Smooth muscle cell (in vitro differentiated cells): ENCODE measurements at regions not wholly inside any gene's neighbourhood (a gene's known extent, or its start where the extent isn't known, plus 50 kb on each side); places are given as distances from the start of the nearest gene placed in this dataset.

Experiments
- DNase-seq: peaks from one replicate; lab custom pipeline; 2025; ENCODE audit not compliant: unreplicated experiment; lab: John Stamatoyannopoulos, UW
- H2AFZ ChIP-seq: fragments of 200-600 bp; sonication (generic); 2 replicates; pipeline ENCODE4 v1.6.0; 2016; ENCODE audit warnings: antibody characterized with exemption, low read depth, mild to moderate bottlenecking
- H3F3A ChIP-seq: fragments of 200-600 bp; sonication (generic); 2 replicates; pipeline ENCODE4 v1.6.0; 2017; ENCODE audit warnings: antibody characterized with exemption, low read depth
- H3K27ac ChIP-seq: fragments of 200-600 bp; sonication (generic); 2 replicates; pipeline ENCODE4 v1.5.1; 2016; ENCODE audit warnings: low read depth, mild to moderate bottlenecking
- H3K27me3 ChIP-seq: fragments of 200-600 bp; sonication (generic); 2 replicates; pipeline ENCODE4 v1.6.1; 2016; ENCODE audit warnings: low read depth, mild to moderate bottlenecking
- H3K36me3 ChIP-seq: fragments of 200-600 bp; sonication (generic); 2 replicates; pipeline ENCODE4 v1.5.1; 2016; ENCODE audit warnings: low read depth
- H3K4me1 ChIP-seq: fragments of 200-600 bp; sonication (generic); 2 replicates; pipeline ENCODE4 v1.5.1; 2016; ENCODE audit warnings: low read depth
- H3K4me2 ChIP-seq: fragments of 200-600 bp; sonication (generic); 2 replicates; pipeline ENCODE4 v1.6.0; 2016; ENCODE audit warnings: mild to moderate bottlenecking
- H3K4me3 ChIP-seq: fragments of 200-600 bp; sonication (generic); 2 replicates; pipeline ENCODE4 v1.5.1; 2016; ENCODE audit warnings: mild to moderate bottlenecking
- H3K79me2 ChIP-seq: fragments of 200-600 bp; sonication (generic); 2 replicates; pipeline ENCODE4 v1.6.0; 2016; ENCODE audit warnings: low read depth, mild to moderate bottlenecking
- H3K9ac ChIP-seq: fragments of 200-600 bp; sonication (generic); 2 replicates; pipeline ENCODE4 v1.6.0; 2016; ENCODE audit warnings: low read depth
- H3K9me3 ChIP-seq: fragments of 200-600 bp; sonication (generic); replicated peaks from 2 replicates; pipeline ENCODE4 v1.5.1; 2016; ENCODE audit warnings: low read depth
- H4K20me1 ChIP-seq: fragments of 200-600 bp; sonication (generic); 2 replicates; pipeline ENCODE4 v1.6.0; 2016; ENCODE audit warnings: low read depth
- CTCF ChIP-seq: fragments of 200-600 bp; sonication (generic); IDR thresholded peaks from 2 replicates; pipeline ENCODE4 v1.5.1; 2017; ENCODE audit warnings: borderline replicate concordance, mild to moderate bottlenecking, antibody characterized with exemption; ENCODE audit not compliant: insufficient read depth, poor library complexity, severe bottlenecking
- WGBS: methylation state at CpG from one replicate; pipeline ENCODE4 v1.1.7; 2016; ENCODE audit warnings: low lambda C conversion rate; 5-methylcytosine and 5-hydroxymethylcytosine counted together

- Histone ChIP-seq H3K36me3 (peaks cover 2% of the 10 kb centered on the region), H3K27me3 (no peaks in the 10 kb centered on the region), H4K20me1 (peaks cover 2% of the 10 kb centered on the region), H3K4me2 (peak overlapping the region; percentile 5), H3K4me3 (no peak overlapping the region), H3K27ac (peak overlapping the region; percentile 22), H3F3A (peaks cover 8% of the 10 kb centered on the region), H3K9ac (no peak overlapping the region), H3K4me1 (no peaks in the 10 kb centered on the region), H3K9me3 (no peaks in the 10 kb centered on the region), H2AFZ (no peak overlapping the region), H3K79me2 (peaks cover 30% of the 10 kb centered on the region)
- DNase-seq: no peak
- WGBS: 71% methylated on average over 3 of the region's 3 CpGs
- no peak for TF ChIP-seq CTCF
These were observed 142.7 kb downstream of the SIPA1L2 start for GRCh38 chr1:232487236-232487635.

- Histone ChIP-seq H3K4me1 (no peaks in the 10 kb centered on the region), H3K4me3 (no peak overlapping the region), H3K36me3 (peaks cover 2% of the 10 kb centered on the region), H3K9me3 (no peaks in the 10 kb centered on the region), H4K20me1 (peaks cover 2% of the 10 kb centered on the region), H3F3A (peaks cover 8% of the 10 kb centered on the region), H3K4me2 (peak overlapping the region; percentile 5), H3K27me3 (no peaks in the 10 kb centered on the region), H3K9ac (no peak overlapping the region), H3K79me2 (peaks cover 24% of the 10 kb centered on the region), H2AFZ (no peak overlapping the region), H3K27ac (peak overlapping the region; percentile 22)
- no peak for TF ChIP-seq CTCF
- WGBS: 70% methylated on average over 2 of the region's 2 CpGs
- DNase-seq: no peak
These were observed 143.3 kb downstream of the SIPA1L2 start for GRCh38 chr1:232486454-232487207.

GRCh38 chr1:232486006-232486405, 143.9 kb downstream of the SIPA1L2 start:
- Histone ChIP-seq H3K27ac (peak overlapping the region; percentile 22), H3K36me3 (no peaks in the 10 kb centered on the region), H3K79me2 (peaks cover 21% of the 10 kb centered on the region), H4K20me1 (peaks cover 2% of the 10 kb centered on the region), H3K4me3 (no peak overlapping the region), H3K4me2 (no peak overlapping the region), H2AFZ (no peak overlapping the region), H3K9me3 (no peaks in the 10 kb centered on the region), H3K9ac (no peak overlapping the region), H3F3A (peaks cover 8% of the 10 kb centered on the region), H3K27me3 (no peaks in the 10 kb centered on the region), H3K4me1 (no peaks in the 10 kb centered on the region)
- no peak for DNase-seq
- TF ChIP-seq CTCF: no peak
- 81% methylated on average over 5 of the region's 5 CpGs for WGBS

- H3K27ac ChIP-seq: no peak overlapping the region
- H3F3A ChIP-seq: peaks cover 8% of the 10 kb centered on the region
- no peaks in the 10 kb centered on the region for H3K27me3 ChIP-seq
- no peak overlapping the region for H3K9ac ChIP-seq
- TF ChIP-seq CTCF: no peak
- no peak overlapping the region for H3K4me3 ChIP-seq
- H3K79me2 ChIP-seq: peaks cover 24% of the 10 kb centered on the region
- no peaks in the 10 kb centered on the region for H3K36me3 ChIP-seq
- no peak for DNase-seq
- H3K4me1 ChIP-seq: no peaks in the 10 kb centered on the region
- no peaks in the 10 kb centered on the region for H3K9me3 ChIP-seq
- WGBS: 77% methylated on average over 3 of the region's 3 CpGs
- H2AFZ ChIP-seq: no peak overlapping the region
- H4K20me1 ChIP-seq: peaks cover 2% of the 10 kb centered on the region
- no peak overlapping the region for H3K4me2 ChIP-seq
These were observed 145.1 kb downstream of the SIPA1L2 start for GRCh38 chr1:232484856-232485255.
